Cerebellar cortex (tissue), 1 donor: ENCODE measurements at regions not wholly inside any gene's neighbourhood (a gene's known extent, or its start where the extent isn't known, plus 50 kb on each side); places are given as distances from the start of the nearest gene placed in this dataset.
A peak's percentile ranks its signal among the peaks of the same experiment; 100 is the strongest.
"Not testable (repeated sequence)": the region's sequence is repeated elsewhere in the genome, so short reads cannot be mapped to it uniquely, and the experiment has no call there.

Experiments used
- DNase-seq: peaks from one replicate; pipeline ENCODE4 v3.0.0-alpha.2; 2015; ENCODE audit warnings: low spot score

GRCh38 chr18:76042511-76042910 is 452.5 kb downstream of the ZNF516 start:
- no peak for DNase-seq

- DNase-seq: no peak
Observed at GRCh38 chr18:76018210-76018609, 476.8 kb downstream of the ZNF516 start.

- no peak for DNase-seq
Observed at GRCh38 chr18:76013057-76013456, 482.0 kb downstream of the ZNF516 start.

GRCh38 chr18:76005632-76006208 is 489.3 kb downstream of the ZNF516 start:
- DNase-seq: no peak

- not testable (repeated sequence) for DNase-seq
Observed at GRCh38 chr18:75987913-75988312, 507.1 kb downstream of the ZNF516 start.

GRCh38 chr18:75984853-75985252 is 510.2 kb downstream of the ZNF516 start:
- DNase-seq: no peak

- DNase-seq: no peak
Observed at GRCh38 chr18:75981102-75981501, 513.9 kb downstream of the ZNF516 start.

- DNase-seq: no peak
Observed at GRCh38 chr18:75977081-75977480, 518.0 kb downstream of the ZNF516 start.

GRCh38 chr18:75970212-75970611 is 524.8 kb downstream of the ZNF516 start:
- DNase-seq: no peak

- no peak for DNase-seq
Observed at GRCh38 chr18:75966431-75966830, 528.6 kb downstream of the ZNF516 start.

- no peak for DNase-seq
Observed at GRCh38 chr18:75962036-75962572, 532.9 kb downstream of the ZNF516 start.

- DNase-seq: not testable (repeated sequence)
Observed at GRCh38 chr18:75960356-75960755, 532.9 kb upstream of the SMIM21 start.

- no peak for DNase-seq
Observed at GRCh38 chr18:75959150-75959549, 531.6 kb upstream of the SMIM21 start.

GRCh38 chr18:75958683-75959082 is 531.2 kb upstream of the SMIM21 start:
- no peak for DNase-seq

GRCh38 chr18:75945265-75945933 is 517.9 kb upstream of the SMIM21 start:
- DNase-seq: no peak

- DNase-seq: no peak
Observed at GRCh38 chr18:75937306-75937705, 509.8 kb upstream of the SMIM21 start.

- DNase-seq: no peak
Observed at GRCh38 chr18:75936862-75937261, 509.4 kb upstream of the SMIM21 start.

- DNase-seq: no peak
Observed at GRCh38 chr18:75931079-75931478, 503.6 kb upstream of the SMIM21 start.

- DNase-seq: no peak
Observed at GRCh38 chr18:75928706-75929105, 501.2 kb upstream of the SMIM21 start.

GRCh38 chr18:75927791-75928190 is 500.3 kb upstream of the SMIM21 start:
- no peak for DNase-seq

- no peak for DNase-seq
Observed at GRCh38 chr18:75926811-75927210, 499.3 kb upstream of the SMIM21 start.

GRCh38 chr18:75923169-75923568 is 495.7 kb upstream of the SMIM21 start:
- DNase-seq: peak; percentile 73

GRCh38 chr18:75916624-75916982 is 489.1 kb upstream of the SMIM21 start:
- peak; percentile 5 for DNase-seq
